HEK293 (cell line): ENCODE measurements at regions not wholly inside any gene's neighbourhood (a gene's known extent, or its start where the extent isn't known, plus 50 kb on each side); places are given as distances from the start of the nearest gene placed in this dataset.

Experiments
- GLIS1 ChIP-seq: fragments of 450-650 bp; formaldehyde crosslinking; IDR thresholded peaks from 2 replicates; pipeline ENCODE4 v1.5.1; 2016; ENCODE audit warnings: missing biosample characterization, missing genetic modification characterization
- KLF16 ChIP-seq: fragments of 450-650 bp; formaldehyde crosslinking; IDR thresholded peaks from 2 replicates; pipeline ENCODE4 v1.5.1; 2017; ENCODE audit warnings: missing biosample characterization, missing genetic modification characterization
- TF ChIP-seq, protein P1 (sequence below): fragments of 450-650 bp; formaldehyde crosslinking; IDR thresholded peaks from 2 replicates; pipeline ENCODE4 v1.5.1; 2016; ENCODE audit warnings: missing biosample characterization, missing genetic modification characterization
- TF ChIP-seq, protein P2 (sequence below): sonication (generic); formaldehyde crosslinking; IDR thresholded peaks from 2 replicates; pipeline ENCODE4 v1.8.1; 2022; ENCODE audit warnings: mild to moderate bottlenecking, moderate library complexity, missing genetic modification reagents

DNA sequence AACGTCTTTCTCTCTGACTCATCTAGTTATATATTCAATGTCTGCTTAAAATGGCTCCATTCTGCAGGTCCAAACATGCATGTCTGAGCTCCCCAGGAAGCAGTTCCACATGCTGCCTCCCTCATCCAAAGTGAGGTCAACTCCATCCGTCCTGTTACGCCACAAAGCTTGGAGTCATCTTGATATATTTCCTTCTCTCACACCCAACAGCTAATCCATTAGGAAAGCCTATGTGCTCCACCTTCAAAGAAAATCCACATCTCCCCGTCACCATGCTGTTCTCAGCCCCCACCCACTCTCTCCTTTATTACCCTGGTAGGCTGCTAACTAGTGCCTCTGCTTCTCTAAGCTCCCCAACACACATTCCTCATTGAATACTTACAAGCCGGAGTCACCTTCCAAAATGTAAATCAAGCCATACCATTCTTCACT lies 130.2 kb upstream of the SYNDIG1 start:
- TF ChIP-seq, protein P1, sequence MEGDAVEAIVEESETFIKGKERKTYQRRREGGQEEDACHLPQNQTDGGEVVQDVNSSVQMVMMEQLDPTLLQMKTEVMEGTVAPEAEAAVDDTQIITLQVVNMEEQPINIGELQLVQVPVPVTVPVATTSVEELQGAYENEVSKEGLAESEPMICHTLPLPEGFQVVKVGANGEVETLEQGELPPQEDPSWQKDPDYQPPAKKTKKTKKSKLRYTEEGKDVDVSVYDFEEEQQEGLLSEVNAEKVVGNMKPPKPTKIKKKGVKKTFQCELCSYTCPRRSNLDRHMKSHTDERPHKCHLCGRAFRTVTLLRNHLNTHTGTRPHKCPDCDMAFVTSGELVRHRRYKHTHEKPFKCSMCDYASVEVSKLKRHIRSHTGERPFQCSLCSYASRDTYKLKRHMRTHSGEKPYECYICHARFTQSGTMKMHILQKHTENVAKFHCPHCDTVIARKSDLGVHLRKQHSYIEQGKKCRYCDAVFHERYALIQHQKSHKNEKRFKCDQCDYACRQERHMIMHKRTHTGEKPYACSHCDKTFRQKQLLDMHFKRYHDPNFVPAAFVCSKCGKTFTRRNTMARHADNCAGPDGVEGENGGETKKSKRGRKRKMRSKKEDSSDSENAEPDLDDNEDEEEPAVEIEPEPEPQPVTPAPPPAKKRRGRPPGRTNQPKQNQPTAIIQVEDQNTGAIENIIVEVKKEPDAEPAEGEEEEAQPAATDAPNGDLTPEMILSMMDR (tag by site-specific recombination): no peak
- TF ChIP-seq, protein P2, sequence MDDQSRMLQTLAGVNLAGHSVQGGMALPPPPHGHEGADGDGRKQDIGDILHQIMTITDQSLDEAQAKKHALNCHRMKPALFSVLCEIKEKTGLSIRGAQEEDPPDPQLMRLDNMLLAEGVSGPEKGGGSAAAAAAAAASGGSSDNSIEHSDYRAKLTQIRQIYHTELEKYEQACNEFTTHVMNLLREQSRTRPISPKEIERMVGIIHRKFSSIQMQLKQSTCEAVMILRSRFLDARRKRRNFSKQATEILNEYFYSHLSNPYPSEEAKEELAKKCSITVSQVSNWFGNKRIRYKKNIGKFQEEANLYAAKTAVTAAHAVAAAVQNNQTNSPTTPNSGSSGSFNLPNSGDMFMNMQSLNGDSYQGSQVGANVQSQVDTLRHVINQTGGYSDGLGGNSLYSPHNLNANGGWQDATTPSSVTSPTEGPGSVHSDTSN (CRISPR knock-in tag): no peak
- TF ChIP-seq KLF16 (no peak), GLIS1 (tag by site-specific recombination) (no peak)
